H1 (cell line): ENCODE measurements at regions not wholly inside any gene's neighbourhood (a gene's known extent, or its start where the extent isn't known, plus 50 kb on each side); places are given as distances from the start of the nearest gene placed in this dataset.

Source experiments
- CTCF ChIA-PET: fragments of 300-600 bp; sonication (Branson Sonifier 250); formaldehyde crosslinking; loops from one replicate; lab custom pipeline; 2021; ENCODE audit not compliant: partially characterized antibody; lab: Charles Lee
- POLR2A ChIA-PET: fragments of 300-600 bp; sonication (Branson Sonifier 250); formaldehyde crosslinking; loops from one replicate; lab custom pipeline; 2021; ENCODE audit warnings: inconsistent platforms; ENCODE audit not compliant: partially characterized antibody; lab: Charles Lee
- DNase-seq, 2 experiments: peaks; one replicate each; pipeline versions ENCODE4 v3.0.0 to v3.0.0-alpha.2; 2010 to 2022; ENCODE audit warnings: low spot score in 2 of 2, low read depth in 1 of 2, mixed read lengths in 1 of 2
- FAIRE-seq: peaks from 2 replicates; lab custom pipeline; 2011; peaks lifted over from hg19 to GRCh38; lab: Jason Lieb, UNC
- H2AFZ ChIP-seq: 2 replicates; pipeline ENCODE4 v1.8.1; 2012; ENCODE audit warnings: low read length, inconsistent platforms
- H2AK5ac ChIP-seq: 2 replicates; pipeline ENCODE4 v1.6.1; 2013; ENCODE audit warnings: low read depth, low read length
- H2BK120ac ChIP-seq: replicated peaks from 2 replicates; pipeline ENCODE3; 2013; ENCODE audit warnings: low read depth, low read length, inconsistent platforms
- H2BK12ac ChIP-seq: 2 replicates; pipeline ENCODE4 v1.6.1; 2013; ENCODE audit warnings: low read depth, low read length
- H2BK15ac ChIP-seq: 2 replicates; pipeline ENCODE4 v1.6.1; 2013; ENCODE audit warnings: low read length
- H2BK20ac ChIP-seq: 2 replicates; pipeline ENCODE4 v1.6.1; 2013; ENCODE audit warnings: low read length
- H2BK5ac ChIP-seq: 2 replicates; pipeline ENCODE4 v1.6.1; 2013; ENCODE audit warnings: low read depth, low read length
- H3K14ac ChIP-seq: 2 replicates; pipeline ENCODE4 v1.6.1; 2013; ENCODE audit warnings: inconsistent platforms; ENCODE audit not compliant: insufficient read length
- H3K18ac ChIP-seq: 2 replicates; pipeline ENCODE4 v1.6.1; 2013; ENCODE audit warnings: low read length; ENCODE audit errors: extremely low read depth
- H3K23ac ChIP-seq: 2 replicates; pipeline ENCODE4 v1.6.1; 2013; ENCODE audit warnings: inconsistent platforms; ENCODE audit not compliant: insufficient read length
- H3K23me2 ChIP-seq: 2 replicates; pipeline ENCODE4 v1.6.1; 2013; ENCODE audit warnings: low read depth, low read length
- H3K27ac ChIP-seq: 2 replicates; pipeline ENCODE4 v1.6.1; 2011; ENCODE audit warnings: low read depth, low read length, inconsistent platforms
- H3K27me3 ChIP-seq, 4 experiments: replicated peaks in 1 of 4; 1 replicate in 1 of 4; 2 replicates in 3 of 4; pipeline versions ENCODE4 v1.6.1 to v1.8.1; 2011 to 2013; ENCODE audit warnings: low read length in 3 of 4, mild to moderate bottlenecking in 3 of 4, inconsistent platforms in 2 of 4, mixed read lengths in 2 of 4, moderate library complexity in 1 of 4; ENCODE audit not compliant: control insufficient read depth in 3 of 4, insufficient read depth in 3 of 4; ENCODE audit errors: extremely low read depth in 1 of 4
- H3K36me3 ChIP-seq, 4 experiments: 2 replicates each; pipeline versions ENCODE4 v1.6.1 to v1.8.1; 2011 to 2013; ENCODE audit warnings: mild to moderate bottlenecking in 4 of 4, low read length in 3 of 4, moderate library complexity in 2 of 4, control low read depth in 1 of 4, inconsistent platforms in 1 of 4; ENCODE audit not compliant: insufficient read depth in 4 of 4, control insufficient read depth in 2 of 4
- H3K4ac ChIP-seq: replicated peaks from 2 replicates; pipeline ENCODE3; 2013; ENCODE audit warnings: low read length, low read depth, mixed read lengths, inconsistent platforms; ENCODE audit not compliant: insufficient read length
- H3K4me1 ChIP-seq, 4 experiments: replicated peaks in 1 of 4; 1 replicate in 1 of 4; 2 replicates in 3 of 4; pipeline versions ENCODE4 v1.6.1 to v1.8.1; 2011 to 2013; ENCODE audit warnings: low read length in 3 of 4, inconsistent platforms in 2 of 4, mixed read lengths in 1 of 4; ENCODE audit not compliant: insufficient read depth in 4 of 4, control insufficient read depth in 3 of 4
- H3K4me2 ChIP-seq, 2 experiments: 2 replicates each; pipeline versions ENCODE4 v1.6.1 to v1.8.1; 2011 to 2013; ENCODE audit warnings: low read depth in 2 of 2, low read length in 2 of 2, control low read depth in 1 of 2, inconsistent platforms in 1 of 2, mild to moderate bottlenecking in 1 of 2; ENCODE audit not compliant: insufficient read depth in 1 of 2
- H3K4me3 ChIP-seq, 4 experiments: fragments of 200-600, 300-600 bp in 1 of 4; sonication (generic), shearing (Covaris generic), sonication (Bioruptor Twin) in 1 of 4; 2 replicates each; pipeline versions ENCODE4 v1.5.1 to v1.8.1; 2011 to 2016; ENCODE audit warnings: low read length in 4 of 4, low read depth in 3 of 4, control low read depth in 2 of 4, inconsistent platforms in 2 of 4, mild to moderate bottlenecking in 2 of 4, mixed read lengths in 1 of 4, moderate library complexity in 1 of 4; ENCODE audit not compliant: insufficient read depth in 2 of 4; ENCODE audit errors: extremely low read depth in 1 of 4
- H3K56ac ChIP-seq: replicated peaks from 2 replicates; pipeline ENCODE3; 2013; ENCODE audit warnings: low read depth, mild to moderate bottlenecking, mixed read lengths, low read length, inconsistent platforms; ENCODE audit not compliant: insufficient read length
- H3K79me1 ChIP-seq: 2 replicates; pipeline ENCODE4 v1.6.1; 2013; ENCODE audit warnings: low read depth, low read length, control low read depth
- H3K79me2 ChIP-seq, 2 experiments: 2 replicates each; pipeline versions ENCODE4 v1.6.1 to v1.8.1; 2012 to 2013; ENCODE audit warnings: low read length in 2 of 2, mild to moderate bottlenecking in 2 of 2, inconsistent platforms in 1 of 2; ENCODE audit not compliant: insufficient read depth in 2 of 2, control insufficient read depth in 1 of 2
- H3K9ac ChIP-seq, 4 experiments: replicated peaks in 1 of 4; 1 replicate in 1 of 4; 2 replicates in 3 of 4; pipeline versions ENCODE4 v1.6.1 to v1.8.1; 2011 to 2013; ENCODE audit warnings: low read depth in 3 of 4, low read length in 3 of 4, control low read depth in 2 of 4, mild to moderate bottlenecking in 2 of 4, moderate library complexity in 2 of 4, inconsistent platforms in 1 of 4; ENCODE audit errors: extremely low read depth in 1 of 4
- H3K9me3 ChIP-seq, 2 experiments: 2 replicates each; pipeline versions ENCODE4 v1.6.1 to v1.8.1; 2012 to 2013; ENCODE audit warnings: mild to moderate bottlenecking in 2 of 2, moderate library complexity in 2 of 2, control low read depth in 1 of 2, inconsistent platforms in 1 of 2, low read depth in 1 of 2, low read length in 1 of 2, mixed read lengths in 1 of 2; ENCODE audit not compliant: insufficient read depth in 2 of 2
- H4K20me1 ChIP-seq, 2 experiments: replicated peaks in 1 of 2; 2 replicates each; pipeline versions ENCODE3 to v1.8.1; 2011 to 2013; ENCODE audit warnings: inconsistent platforms in 2 of 2, low read length in 2 of 2, mild to moderate bottlenecking in 1 of 2; ENCODE audit not compliant: insufficient read depth in 2 of 2, control insufficient read depth in 1 of 2
- H4K5ac ChIP-seq: 2 replicates; pipeline ENCODE4 v1.6.1; 2013; ENCODE audit warnings: low read length, low read depth, mixed read lengths, inconsistent platforms; ENCODE audit not compliant: insufficient read length
- H4K8ac ChIP-seq: 2 replicates; pipeline ENCODE4 v1.8.0; 2013; ENCODE audit warnings: mild to moderate bottlenecking, moderate library complexity, low read length, inconsistent platforms; ENCODE audit not compliant: insufficient read depth; ENCODE audit errors: extremely low read depth
- H4K91ac ChIP-seq: replicated peaks from 2 replicates; pipeline ENCODE3; 2013; ENCODE audit warnings: low read length, mixed read lengths, inconsistent platforms; ENCODE audit not compliant: insufficient read length
- BRCA1 ChIP-seq: IDR thresholded peaks from 2 replicates; pipeline ENCODE4 v1.6.1; 2012; ENCODE audit warnings: low read depth, low read length, improper control_type of control experiment
- CTBP2 ChIP-seq: IDR thresholded peaks from 2 replicates; pipeline ENCODE4 v1.7.0; 2011; ENCODE audit warnings: borderline replicate concordance, mild to moderate bottlenecking, moderate library complexity, mixed read lengths, low read length; ENCODE audit not compliant: insufficient read depth, insufficient read length
- EP300 ChIP-seq, 2 experiments: IDR thresholded peaks; 1 replicate in 1 of 2; 2 replicates in 1 of 2; pipeline ENCODE4 v1.6.1; 2011 to 2012; ENCODE audit warnings: low read depth in 2 of 2, low read length in 2 of 2, mild to moderate bottlenecking in 2 of 2, borderline replicate concordance in 1 of 2, inconsistent platforms in 1 of 2, moderate library complexity in 1 of 2
- GABPA ChIP-seq: IDR thresholded peaks from 2 replicates; pipeline ENCODE4 v1.6.1; 2011; ENCODE audit warnings: mild to moderate bottlenecking, low read length, moderate library complexity, borderline replicate concordance; ENCODE audit not compliant: insufficient read depth
- NRF1 ChIP-seq: IDR thresholded peaks from 2 replicates; pipeline ENCODE4 v1.6.1; 2011; ENCODE audit warnings: mild to moderate bottlenecking, low read depth, low read length, improper control_type of control experiment
- PHF8 ChIP-seq: fragments of 200-600 bp; sonication (generic); conservative IDR thresholded peaks from 2 replicates; pipeline ENCODE4 v1.7.1; 2012; ENCODE audit warnings: low read depth, mild to moderate bottlenecking, inconsistent platforms, low read length, moderate library complexity
- RFX5 ChIP-seq: IDR thresholded peaks from 2 replicates; pipeline ENCODE4 v1.6.1; 2011; ENCODE audit warnings: low read depth, low read length, improper control_type of control experiment, borderline replicate concordance
- RXRA ChIP-seq: IDR thresholded peaks from 2 replicates; pipeline ENCODE4 v1.6.1; 2011; ENCODE audit warnings: low read depth, mild to moderate bottlenecking, low read length, moderate library complexity; ENCODE audit not compliant: insufficient read depth
- SIRT6 ChIP-seq: IDR thresholded peaks from one replicate; pipeline ENCODE4 v1.7.1; 2012; ENCODE audit warnings: low read length, inconsistent platforms
- SRF ChIP-seq: IDR thresholded peaks from 2 replicates; pipeline ENCODE4 v1.6.1; 2011; ENCODE audit warnings: mild to moderate bottlenecking, low read depth, low read length, moderate library complexity
- TAF7 ChIP-seq: optimal IDR thresholded peaks from 2 replicates; pipeline ENCODE3; 2011; ENCODE audit warnings: low read depth, mild to moderate bottlenecking, inconsistent platforms, low read length, moderate library complexity, borderline replicate concordance
- ZNF274 ChIP-seq: IDR thresholded peaks from 2 replicates; pipeline ENCODE4 v1.7.0; 2012; ENCODE audit warnings: low read length, borderline replicate concordance; ENCODE audit errors: extremely low read depth
- WGBS, 2 experiments: shearing (Covaris generic) in 1 of 2; methylation state at CpG; one replicate each; pipeline versions ENCODE4 v1.1.6 to v1.1.7; 2013 to 2015; ENCODE audit warnings: low lambda C conversion rate in 2 of 2, mixed read lengths in 2 of 2, inconsistent platforms in 1 of 2, low coverage in 1 of 2, missing lambda C conversion rate in 1 of 2; ENCODE audit not compliant: insufficient replicate concordance in 2 of 2, insufficient coverage in 1 of 2, insufficient read length in 1 of 2; ENCODE audit errors: extremely low coverage in 1 of 2, missing lambda C conversion rate in 1 of 2; 5-methylcytosine and 5-hydroxymethylcytosine counted together
- TF ChIP-seq, protein P1 (sequence below): IDR thresholded peaks from 2 replicates; pipeline ENCODE4 v1.6.1; 2011; ENCODE audit warnings: low read depth, mild to moderate bottlenecking, low read length; ENCODE audit not compliant: insufficient read depth
- TF ChIP-seq, protein P2 (sequence below): IDR thresholded peaks from 2 replicates; pipeline ENCODE4 v1.6.1; 2012; ENCODE audit warnings: inconsistent platforms

DNA sequence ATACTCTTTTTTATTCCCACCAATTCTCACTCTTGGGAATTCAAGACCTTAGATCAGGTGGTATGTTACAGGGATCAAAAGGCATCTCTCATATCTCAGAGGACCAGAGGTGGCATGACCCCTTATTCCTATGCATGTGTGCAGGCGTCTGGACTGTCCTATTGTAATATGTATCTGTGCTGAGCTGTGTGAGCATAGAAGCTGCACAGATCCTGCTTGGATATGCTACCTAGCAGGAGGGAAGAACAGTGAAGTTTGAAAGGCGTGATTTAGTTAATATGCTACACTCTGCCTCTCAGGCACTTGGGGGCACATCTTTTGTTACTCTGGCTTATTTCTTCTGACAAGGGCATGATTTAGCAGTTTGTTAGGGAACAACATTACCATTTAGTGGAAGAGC, 86.7 kb upstream of the ZRANB2 start:
- 89% methylated on average over 2 of the region's 2 CpGs; no CpG with 5 or more reads in 1 of the 2 experiments for WGBS, 2 experiments
- Histone ChIP-seq H3K14ac (no peak overlapping the region), H2BK5ac (no peak overlapping the region), H2BK20ac (no peak overlapping the region), H2BK12ac (no peak overlapping the region), H3K79me1 (no peaks in the 10 kb centered on the region), H3K56ac (no peak overlapping the region), H3K4ac (no peak overlapping the region), H2BK15ac (no peak overlapping the region), H3K27ac (no peak overlapping the region), H2AFZ (no peak overlapping the region), H3K4me3 (no peak overlapping the region), H4K8ac (no peak overlapping the region; the same call in 1 of the 2 replicates), H3K4me1 (no peaks in the 10 kb centered on the region), H4K91ac (no peak overlapping the region), H2AK5ac (no peak overlapping the region), H3K36me3 (no peaks in the 10 kb centered on the region), H3K79me2 (no peaks in the 10 kb centered on the region), H3K18ac (no peak overlapping the region), H2BK120ac (no peak overlapping the region), H3K23ac (no peak overlapping the region), H3K23me2 (no peaks in the 10 kb centered on the region), H4K20me1 (no peaks in the 10 kb centered on the region), H3K9me3 (no peaks in the 10 kb centered on the region; a peak in 1 of 4 replicates), H3K4me2 (no peak overlapping the region), H3K27me3 (no peaks in the 10 kb centered on the region), H4K5ac (no peak overlapping the region), H3K9ac (no peak overlapping the region)
- DNase-seq: no peak
- ChIA-PET CTCF (no interaction called here), POLR2A (no interaction called here)
- no peak for FAIRE-seq
- no peak for TF ChIP-seq RFX5
- TF ChIP-seq, protein P1, sequence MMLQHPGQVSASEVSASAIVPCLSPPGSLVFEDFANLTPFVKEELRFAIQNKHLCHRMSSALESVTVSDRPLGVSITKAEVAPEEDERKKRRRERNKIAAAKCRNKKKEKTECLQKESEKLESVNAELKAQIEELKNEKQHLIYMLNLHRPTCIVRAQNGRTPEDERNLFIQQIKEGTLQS: no peak
- no peak for TF ChIP-seq GABPA
- TF ChIP-seq, protein P2, sequence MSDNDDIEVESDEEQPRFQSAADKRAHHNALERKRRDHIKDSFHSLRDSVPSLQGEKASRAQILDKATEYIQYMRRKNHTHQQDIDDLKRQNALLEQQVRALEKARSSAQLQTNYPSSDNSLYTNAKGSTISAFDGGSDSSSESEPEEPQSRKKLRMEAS: no peak
- no peak for TF ChIP-seq PHF8
- TF ChIP-seq EP300 (IDR thresholded peaks at IDR 0.05; ENCODE audit: borderline replicate concordance in 1 of 2, low read depth in 2 of 2, low read length in 2 of 2): no peak
- TF ChIP-seq SRF: no peak
- no peak for TF ChIP-seq TAF7
- TF ChIP-seq RXRA: no peak
- TF ChIP-seq NRF1: no peak
- no peak for TF ChIP-seq CTBP2
- TF ChIP-seq SIRT6: no peak
- TF ChIP-seq ZNF274: no peak
- TF ChIP-seq BRCA1: no peak
